ENCODE measurements at regions not wholly inside any gene's neighbourhood (a gene's known extent, or its start where the extent isn't known, plus 50 kb on each side); places are given as distances from the start of the nearest gene placed in this dataset.
A peak's percentile ranks its signal among the peaks of the same experiment; 100 is the strongest.

DNA sequence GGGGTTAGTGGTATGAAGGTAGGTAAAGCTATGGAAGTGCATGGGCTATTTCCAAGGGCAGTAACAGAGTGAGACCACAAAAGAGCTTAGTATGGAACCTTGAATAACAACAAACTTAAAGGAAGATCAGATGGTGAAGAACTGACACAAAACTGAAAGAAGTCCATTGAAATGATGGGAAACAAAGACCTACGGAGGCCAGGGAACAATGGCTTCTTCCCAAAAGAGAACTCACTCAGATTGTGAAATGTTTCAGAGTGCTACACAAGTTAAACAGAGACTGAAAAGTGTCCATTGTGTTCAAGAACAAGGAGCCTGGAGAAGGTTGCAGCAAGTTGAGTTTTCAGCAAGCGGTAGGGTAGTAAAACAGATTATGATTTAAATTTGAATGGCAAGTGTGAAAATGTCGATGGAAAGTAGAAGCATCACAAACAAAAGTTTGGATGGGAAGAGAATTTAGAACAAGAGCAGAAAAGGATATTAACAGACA, 700.0 kb upstream of the NXPH2 start:
- TF ChIP-seq, protein P1, sequence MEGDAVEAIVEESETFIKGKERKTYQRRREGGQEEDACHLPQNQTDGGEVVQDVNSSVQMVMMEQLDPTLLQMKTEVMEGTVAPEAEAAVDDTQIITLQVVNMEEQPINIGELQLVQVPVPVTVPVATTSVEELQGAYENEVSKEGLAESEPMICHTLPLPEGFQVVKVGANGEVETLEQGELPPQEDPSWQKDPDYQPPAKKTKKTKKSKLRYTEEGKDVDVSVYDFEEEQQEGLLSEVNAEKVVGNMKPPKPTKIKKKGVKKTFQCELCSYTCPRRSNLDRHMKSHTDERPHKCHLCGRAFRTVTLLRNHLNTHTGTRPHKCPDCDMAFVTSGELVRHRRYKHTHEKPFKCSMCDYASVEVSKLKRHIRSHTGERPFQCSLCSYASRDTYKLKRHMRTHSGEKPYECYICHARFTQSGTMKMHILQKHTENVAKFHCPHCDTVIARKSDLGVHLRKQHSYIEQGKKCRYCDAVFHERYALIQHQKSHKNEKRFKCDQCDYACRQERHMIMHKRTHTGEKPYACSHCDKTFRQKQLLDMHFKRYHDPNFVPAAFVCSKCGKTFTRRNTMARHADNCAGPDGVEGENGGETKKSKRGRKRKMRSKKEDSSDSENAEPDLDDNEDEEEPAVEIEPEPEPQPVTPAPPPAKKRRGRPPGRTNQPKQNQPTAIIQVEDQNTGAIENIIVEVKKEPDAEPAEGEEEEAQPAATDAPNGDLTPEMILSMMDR (IDR thresholded peaks at IDR 0.05), result no peak

DNA sequence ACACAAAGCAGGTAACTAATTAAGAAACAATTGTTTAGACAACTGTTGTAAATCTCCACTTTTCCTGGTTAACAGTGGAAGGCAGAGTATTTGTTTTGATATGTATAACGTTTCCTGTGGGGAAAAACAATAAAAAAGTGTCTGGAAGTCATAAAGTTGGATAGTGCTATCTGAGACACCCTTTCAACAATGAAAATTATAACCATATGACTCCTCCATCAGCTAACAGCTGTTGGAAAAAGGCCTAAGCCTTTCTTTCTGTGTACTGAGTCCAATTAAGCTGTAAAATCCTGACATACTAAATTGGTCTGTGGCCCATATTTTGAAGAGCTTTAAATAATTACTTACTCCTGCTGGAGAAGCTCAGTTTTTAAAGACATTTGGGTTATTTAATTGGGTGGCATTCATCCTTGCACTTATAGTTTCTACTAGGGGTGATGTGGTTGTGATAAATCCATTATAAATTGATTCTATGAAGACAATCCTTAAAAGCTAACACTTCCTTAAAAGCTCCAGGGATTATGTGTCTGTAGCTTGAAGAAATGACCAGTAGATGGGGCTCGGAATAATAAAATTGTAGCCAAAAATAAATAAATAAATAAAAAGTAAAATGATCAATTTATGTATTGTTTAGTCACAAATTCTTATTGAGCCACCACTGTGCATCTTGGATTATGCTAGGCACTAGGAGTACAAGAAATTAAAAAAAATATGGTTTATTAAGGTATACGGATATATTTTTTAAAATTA, 698.1 kb upstream of the NXPH2 start:
- TF ChIP-seq, protein P1 (IDR thresholded peaks at IDR 0.05), result peak; percentile 51

DNA sequence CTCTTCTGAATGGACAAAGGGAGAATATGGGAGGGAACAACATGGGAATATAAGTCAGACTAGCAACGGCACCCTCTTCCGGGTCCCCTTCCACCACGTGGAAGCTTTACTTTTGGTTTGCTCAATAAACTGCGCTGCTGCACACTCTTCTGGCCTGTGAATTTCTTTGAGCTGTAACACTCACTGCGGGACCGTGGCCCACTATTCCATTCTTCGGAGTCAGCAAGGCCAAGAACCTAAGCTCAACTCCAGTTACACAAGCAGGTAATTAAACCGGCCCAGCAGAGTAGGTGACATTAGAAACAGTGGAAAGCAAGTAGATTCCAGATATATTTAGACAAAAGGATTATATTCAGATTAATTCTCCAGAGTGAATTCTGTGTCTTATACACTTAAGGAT, 697.4 kb upstream of the NXPH2 start:
- TF ChIP-seq, protein P1 (IDR thresholded peaks at IDR 0.05), result no peak

DNA sequence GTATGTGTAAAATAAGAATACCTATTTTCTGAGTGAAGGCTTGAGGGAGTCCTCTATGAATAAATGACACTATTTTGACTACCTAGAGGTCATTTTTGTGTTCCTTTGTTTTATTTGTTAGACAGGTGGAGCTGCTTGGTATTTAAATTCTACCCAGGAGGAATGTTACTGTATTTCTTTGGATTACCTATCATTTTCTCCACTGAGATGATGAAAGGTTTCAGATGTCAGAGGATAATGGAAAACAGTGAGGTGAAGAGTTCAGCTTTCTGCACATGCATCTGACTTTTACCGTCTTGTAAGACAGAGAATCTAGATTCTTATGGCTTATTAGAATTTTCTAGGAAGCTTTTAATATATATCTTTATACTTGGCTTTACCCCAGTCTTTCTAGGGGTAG, 689.8 kb upstream of the NXPH2 start:
- TF ChIP-seq, protein P1 (IDR thresholded peaks at IDR 0.05), result no peak

DNA sequence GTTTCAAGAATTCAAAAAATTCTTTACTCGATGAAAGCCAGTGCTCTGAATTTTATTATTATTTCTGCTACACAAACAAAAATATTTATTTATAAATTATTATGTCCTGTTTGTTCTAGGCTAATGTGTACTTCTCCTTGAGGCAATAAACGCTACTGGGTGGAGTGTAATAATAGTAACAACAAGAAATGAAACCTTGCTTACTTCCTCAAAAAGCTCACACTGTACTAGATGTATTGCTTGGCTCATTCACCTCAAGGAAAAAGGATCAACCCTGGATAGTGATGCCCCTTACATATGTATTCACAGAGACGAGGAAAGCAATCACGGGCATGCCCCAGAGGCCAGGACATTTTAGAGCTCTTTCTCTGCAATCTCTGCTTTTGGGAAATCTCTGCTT, 685.6 kb upstream of the NXPH2 start:
- TF ChIP-seq, protein P1 (IDR thresholded peaks at IDR 0.05), result no peak

DNA sequence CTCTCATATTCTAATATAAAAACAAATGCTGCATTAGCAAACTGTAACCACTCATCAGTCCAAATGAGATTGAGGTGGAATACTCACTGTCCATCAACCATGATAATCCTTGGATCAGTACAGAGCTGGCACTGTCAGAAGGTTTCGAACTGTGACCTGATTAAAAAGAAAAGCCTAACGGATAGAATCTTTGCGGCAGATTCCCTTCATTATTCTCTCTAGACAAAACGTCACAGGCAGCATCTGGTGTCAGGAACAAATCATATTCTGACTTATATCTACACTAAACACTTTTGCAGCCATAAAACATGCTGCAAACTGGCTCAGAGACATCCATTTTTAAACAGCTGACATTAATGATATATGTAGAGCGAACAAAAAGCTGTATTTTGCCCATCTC, 677.7 kb upstream of the NXPH2 start:
- TF ChIP-seq, protein P1 (IDR thresholded peaks at IDR 0.05), result no peak

DNA sequence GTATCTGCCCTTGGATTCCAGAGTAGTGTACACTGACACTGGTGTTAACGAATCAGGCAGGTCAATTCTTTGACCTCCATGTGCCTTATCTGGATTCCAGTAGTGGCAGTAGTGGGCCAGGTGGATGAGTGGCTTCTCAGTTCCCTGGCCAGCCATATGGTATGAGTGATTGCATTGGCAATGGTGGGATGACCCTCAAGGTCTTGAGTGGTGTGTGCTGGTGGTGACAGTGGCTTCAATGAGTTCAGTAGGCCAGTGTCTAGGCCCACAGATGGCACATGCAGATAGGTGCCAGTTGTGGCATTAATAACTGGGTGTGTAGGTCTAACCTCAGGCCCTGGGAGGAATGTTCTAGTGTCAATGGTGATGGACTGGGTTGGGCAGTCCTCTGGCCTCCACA, 674.1 kb upstream of the NXPH2 start:
- TF ChIP-seq, protein P1 (IDR thresholded peaks at IDR 0.05), result no peak
